ENCODE measurements at regions not wholly inside any gene's neighbourhood (a gene's known extent, or its start where the extent isn't known, plus 50 kb on each side); places are given as distances from the start of the nearest gene placed in this dataset.

DNA sequence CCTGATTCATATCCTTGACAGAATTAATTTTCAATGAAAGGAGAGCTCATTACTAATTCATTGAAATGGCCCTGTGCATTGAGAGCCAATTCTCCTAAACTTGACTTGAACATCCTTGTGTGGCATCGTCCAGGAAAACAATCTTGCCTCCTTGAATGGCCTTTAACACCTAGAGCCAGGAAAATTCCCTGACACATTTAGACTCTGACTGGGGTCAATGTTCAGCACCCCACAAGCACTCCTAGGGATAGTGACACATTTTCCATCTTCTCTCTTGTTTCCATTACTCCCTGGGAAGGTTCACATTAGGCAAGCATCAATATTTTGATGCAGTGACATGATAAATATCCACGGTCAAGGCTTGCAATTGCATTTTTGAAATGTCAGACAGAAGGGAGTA lies 218.9 kb downstream of the LACC1 start:
- Histone ChIP-seq H3K36me3 (ENCODE audit: control insufficient read depth in 4 of 4, insufficient read depth in 4 of 4, low read length in 4 of 4) (no peaks in the 10 kb centered on the region), H3K27ac (ENCODE audit: low read depth in 1 of 2, low read length in 1 of 2) (no peak overlapping the region), H3K27me3 (ENCODE audit: control insufficient read depth in 3 of 3, insufficient read depth in 3 of 3, low read length in 2 of 3) (no peaks in the 10 kb centered on the region), H3K9ac (ENCODE audit: insufficient read depth in 1 of 2, low read length in 2 of 2) (no peak overlapping the region), H3K9me3 (ENCODE audit: control insufficient read depth in 4 of 4, insufficient read depth in 3 of 4, low read length in 3 of 4) (no peaks in the 10 kb centered on the region), H3K4me3 (no peak overlapping the region), H3K4me1 (ENCODE audit: control insufficient read depth in 5 of 5, insufficient read depth in 5 of 5, low read length in 5 of 5) (peaks cover 0 to 12% (median 2%) of the 10 kb centered on the region in 5 donors)
- TF ChIP-seq, protein P1, sequence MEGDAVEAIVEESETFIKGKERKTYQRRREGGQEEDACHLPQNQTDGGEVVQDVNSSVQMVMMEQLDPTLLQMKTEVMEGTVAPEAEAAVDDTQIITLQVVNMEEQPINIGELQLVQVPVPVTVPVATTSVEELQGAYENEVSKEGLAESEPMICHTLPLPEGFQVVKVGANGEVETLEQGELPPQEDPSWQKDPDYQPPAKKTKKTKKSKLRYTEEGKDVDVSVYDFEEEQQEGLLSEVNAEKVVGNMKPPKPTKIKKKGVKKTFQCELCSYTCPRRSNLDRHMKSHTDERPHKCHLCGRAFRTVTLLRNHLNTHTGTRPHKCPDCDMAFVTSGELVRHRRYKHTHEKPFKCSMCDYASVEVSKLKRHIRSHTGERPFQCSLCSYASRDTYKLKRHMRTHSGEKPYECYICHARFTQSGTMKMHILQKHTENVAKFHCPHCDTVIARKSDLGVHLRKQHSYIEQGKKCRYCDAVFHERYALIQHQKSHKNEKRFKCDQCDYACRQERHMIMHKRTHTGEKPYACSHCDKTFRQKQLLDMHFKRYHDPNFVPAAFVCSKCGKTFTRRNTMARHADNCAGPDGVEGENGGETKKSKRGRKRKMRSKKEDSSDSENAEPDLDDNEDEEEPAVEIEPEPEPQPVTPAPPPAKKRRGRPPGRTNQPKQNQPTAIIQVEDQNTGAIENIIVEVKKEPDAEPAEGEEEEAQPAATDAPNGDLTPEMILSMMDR (IDR thresholded peaks at IDR 0.05; ENCODE audit: control extremely low read depth, extremely low read depth) = no peak
- DNase-seq (no peak), ATAC-seq (ENCODE audit: insufficient read depth, low FRiP score) (no peak)
- 91 to 96% methylated on average over 2 of the region's 2 CpGs for WGBS, 2 donors

DNA sequence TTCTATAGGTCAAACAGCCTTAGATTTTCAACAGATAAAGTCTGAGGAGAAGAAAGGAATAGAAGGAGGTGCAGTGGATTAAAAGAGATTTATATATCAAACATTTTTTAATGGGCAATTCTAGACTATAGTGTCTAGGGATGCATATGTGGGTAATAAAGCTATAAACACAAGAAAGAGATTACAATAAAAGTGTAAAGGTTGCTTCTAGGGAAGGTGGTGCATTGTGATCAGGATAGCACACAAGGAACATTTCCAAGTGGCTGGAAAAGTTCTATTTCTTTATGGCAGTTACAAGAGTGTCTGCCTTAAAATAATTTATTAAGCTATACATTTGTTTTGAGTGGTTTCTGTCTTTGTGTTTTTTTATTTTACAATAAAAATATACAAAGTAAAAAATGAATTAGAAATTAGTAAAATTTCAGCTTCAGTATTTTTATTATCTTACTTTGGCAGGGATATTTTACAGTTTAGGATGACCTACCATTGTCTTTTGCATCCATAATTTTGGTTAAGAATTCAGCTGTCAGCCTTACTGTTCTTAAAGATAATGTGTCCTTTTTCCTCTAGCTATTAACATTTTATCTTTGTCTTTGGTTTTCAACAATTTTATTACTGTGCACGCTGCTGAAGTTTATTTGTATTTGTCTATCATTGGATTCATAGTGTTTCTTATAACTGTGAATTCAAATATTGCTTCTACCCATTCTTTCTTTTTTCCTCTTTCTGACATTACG lies 221.8 kb downstream of the LACC1 start:
- no peak overlapping the region for H3K9ac ChIP-seq (ENCODE audit: insufficient read depth in 1 of 2, low read length in 2 of 2)
- WGBS, 2 donors = 44 to 68% methylated on average over 2 of the region's 2 CpGs
- no peak for DNase-seq
- no peaks in the 10 kb centered on the region for H3K9me3 ChIP-seq (ENCODE audit: control insufficient read depth in 4 of 4, insufficient read depth in 3 of 4, low read length in 3 of 4)
- peaks cover 0 to 36% (median 23%) of the 10 kb centered on the region in 5 donors for H3K4me1 ChIP-seq (ENCODE audit: control insufficient read depth in 5 of 5, insufficient read depth in 5 of 5, low read length in 5 of 5)
- TF ChIP-seq, protein P1 (IDR thresholded peaks at IDR 0.05; ENCODE audit: control extremely low read depth, extremely low read depth) = no peak
- no peak overlapping the region for H3K4me3 ChIP-seq
- no peaks in the 10 kb centered on the region for H3K27me3 ChIP-seq (ENCODE audit: control insufficient read depth in 3 of 3, insufficient read depth in 3 of 3, low read length in 2 of 3)
- H3K36me3 ChIP-seq (ENCODE audit: control insufficient read depth in 4 of 4, insufficient read depth in 4 of 4, low read length in 4 of 4) = no peaks in the 10 kb centered on the region
- no peak for ATAC-seq (ENCODE audit: insufficient read depth, low FRiP score)
- H3K27ac ChIP-seq (ENCODE audit: low read depth in 1 of 2, low read length in 1 of 2) = no peak overlapping the region

DNA sequence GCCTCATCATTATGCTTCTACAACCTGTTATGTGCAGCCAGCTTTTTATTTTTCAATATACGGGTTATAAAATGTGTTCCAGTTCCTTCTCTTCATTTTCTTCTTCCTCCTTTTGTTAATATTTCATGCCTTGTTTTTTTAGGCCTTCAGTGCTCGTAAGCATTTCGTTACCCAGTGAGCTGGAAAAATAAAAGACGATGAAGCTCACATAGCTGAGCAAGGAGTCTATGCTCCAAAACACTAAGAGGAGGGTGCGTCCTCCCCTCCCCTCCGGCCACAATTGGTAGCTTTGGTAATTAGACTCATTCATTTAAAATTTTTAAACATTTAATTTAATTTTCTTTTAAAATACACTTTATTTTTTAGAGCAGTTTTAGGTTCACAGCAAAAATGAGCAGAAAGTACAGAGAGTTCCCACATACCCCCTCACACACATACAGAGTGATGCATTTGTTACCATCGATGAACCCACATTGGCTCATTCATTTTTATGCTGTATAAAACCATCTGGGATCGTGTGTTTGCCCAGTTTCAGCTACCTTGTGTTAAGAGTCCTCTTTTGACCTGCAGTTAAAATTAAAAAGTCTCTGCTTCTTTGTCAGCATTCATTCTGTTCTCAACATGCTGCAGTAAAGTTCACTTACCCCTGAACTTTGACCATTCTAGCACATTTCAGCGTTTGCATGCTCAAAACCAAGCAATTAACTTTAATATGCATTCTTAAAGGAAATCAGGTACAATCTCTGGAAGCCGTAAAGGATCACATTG lies 223.9 kb downstream of the LACC1 start:
- 84 to 89% methylated on average over 10 of the region's 10 CpGs for WGBS, 2 donors

More for the DNA sequence above, 223.9 kb downstream of the LACC1 start:
- DNase-seq = no peak
- no peak overlapping the region for H3K27ac ChIP-seq (ENCODE audit: low read depth in 1 of 2, low read length in 1 of 2)
- TF ChIP-seq, protein P1 (IDR thresholded peaks at IDR 0.05; ENCODE audit: control extremely low read depth, extremely low read depth) = no peak
- no peaks in the 10 kb centered on the region for H3K36me3 ChIP-seq (ENCODE audit: control insufficient read depth in 4 of 4, insufficient read depth in 4 of 4, low read length in 4 of 4)
- H3K9ac ChIP-seq (ENCODE audit: insufficient read depth in 1 of 2, low read length in 2 of 2) = peak overlapping the region in 1 of 2 donors; percentile 29
- ATAC-seq (ENCODE audit: insufficient read depth, low FRiP score) = no peak
- H3K4me1 ChIP-seq (ENCODE audit: control insufficient read depth in 5 of 5, insufficient read depth in 5 of 5, low read length in 5 of 5) = peaks cover 4 to 51% (median 34%) of the 10 kb centered on the region in 5 donors
- no peaks in the 10 kb centered on the region for H3K9me3 ChIP-seq (ENCODE audit: control insufficient read depth in 4 of 4, insufficient read depth in 3 of 4, low read length in 3 of 4)
- H3K27me3 ChIP-seq (ENCODE audit: control insufficient read depth in 3 of 3, insufficient read depth in 3 of 3, low read length in 2 of 3) = no peaks in the 10 kb centered on the region
- no peak overlapping the region for H3K4me3 ChIP-seq
